GM10266 (cell line): ENCODE measurements at regions not wholly inside any gene's neighbourhood (a gene's known extent, or its start where the extent isn't known, plus 50 kb on each side); places are given as distances from the start of the nearest gene placed in this dataset.
"Not testable (repeated sequence)": the region's sequence is repeated elsewhere in the genome, so short reads cannot be mapped to it uniquely, and the experiment has no call there.

Experiments used
- DNase-seq: peaks from one replicate; pipeline ENCODE4 v3.0.0; 2012; ENCODE audit errors: extremely low spot score
- CTCF ChIP-seq: IDR thresholded peaks from 2 replicates; pipeline ENCODE4 v1.5.1; 2012; ENCODE audit warnings: mild to moderate bottlenecking, low read depth; ENCODE audit not compliant: control insufficient read depth, insufficient read depth; ENCODE audit errors: missing control alignments

- no peak for TF ChIP-seq CTCF
- DNase-seq = no peak
Observed at GRCh38 chr11:134724106-134724778, 312.2 kb upstream of the B3GAT1 start.

- not testable (repeated sequence) for DNase-seq
Observed at GRCh38 chr11:134720691-134721070, 308.6 kb upstream of the B3GAT1 start.

GRCh38 chr11:134719940-134720690 is 308.1 kb upstream of the B3GAT1 start:
- DNase-seq = not testable (repeated sequence)

- no peak for DNase-seq
- no peak for TF ChIP-seq CTCF
Observed at GRCh38 chr11:134719397-134719796, 307.4 kb upstream of the B3GAT1 start.

GRCh38 chr11:134716582-134716981 is 304.5 kb upstream of the B3GAT1 start:
- no peak for TF ChIP-seq CTCF
- DNase-seq = no peak

- no peak for DNase-seq
- TF ChIP-seq CTCF = no peak
Observed at GRCh38 chr11:134714021-134714656, 302.1 kb upstream of the B3GAT1 start.

- no peak for TF ChIP-seq CTCF
- no peak for DNase-seq
Observed at GRCh38 chr11:134712228-134713145, 300.4 kb upstream of the B3GAT1 start.
